ENCODE measurements at regions not wholly inside any gene's neighbourhood (a gene's known extent, or its start where the extent isn't known, plus 50 kb on each side); places are given as distances from the start of the nearest gene placed in this dataset.

DNA sequence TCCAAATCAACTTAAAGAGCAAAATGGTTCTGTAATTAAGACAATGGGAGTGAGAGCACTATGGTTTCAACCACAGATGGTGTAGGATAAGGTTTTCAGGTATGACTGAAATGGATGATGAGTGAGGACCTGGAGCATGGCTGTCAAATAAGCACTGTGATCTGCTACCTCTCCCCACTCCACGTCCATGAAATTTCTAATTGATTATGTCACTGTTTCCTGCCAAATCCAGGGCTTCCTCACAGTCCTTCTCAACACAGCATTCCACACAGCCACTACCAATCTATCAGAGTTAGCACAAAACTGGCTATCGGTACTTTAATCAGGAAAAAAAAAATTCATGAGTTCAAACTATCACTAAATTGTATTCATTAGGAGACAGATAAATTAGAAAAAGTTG lies 420.4 kb upstream of the WWC1 start:
- TF ChIP-seq CTCF (IDR thresholded peaks at IDR 0.05; ENCODE audit: insufficient read depth, low read length, severe bottlenecking): no peak
- no peak for FAIRE-seq
- Histone ChIP-seq H3K36me3 (ENCODE audit: control insufficient read depth, insufficient read depth, low read length) (peaks cover 4% of the 10 kb centered on the region), H3K4me3 (ENCODE audit: low read depth, low read length) (no peak overlapping the region), H3K27me3 (ENCODE audit: control insufficient read depth, insufficient read depth, low read length) (no peaks in the 10 kb centered on the region)
- no peak for DNase-seq (ENCODE audit: low read depth)

- H3K27me3 ChIP-seq (ENCODE audit: control insufficient read depth, insufficient read depth, low read length): no peaks in the 10 kb centered on the region
- no peak for TF ChIP-seq CTCF (IDR thresholded peaks at IDR 0.05; ENCODE audit: insufficient read depth, low read length, severe bottlenecking)
- no peak overlapping the region for H3K4me3 ChIP-seq (ENCODE audit: low read depth, low read length)
- H3K36me3 ChIP-seq (ENCODE audit: control insufficient read depth, insufficient read depth, low read length): peaks cover 5% of the 10 kb centered on the region
- FAIRE-seq (no peak), DNase-seq (ENCODE audit: low read depth) (no peak)
Measured at GRCh38 chr5:167872791-167873190, 418.7 kb upstream of the WWC1 start.

GRCh38 chr5:167877114-167877722 lies 414.2 kb upstream of the WWC1 start:
- H3K27me3 ChIP-seq (ENCODE audit: control insufficient read depth, insufficient read depth, low read length): no peaks in the 10 kb centered on the region
- no peak for TF ChIP-seq CTCF (IDR thresholded peaks at IDR 0.05; ENCODE audit: insufficient read depth, low read length, severe bottlenecking)
- peaks cover 7% of the 10 kb centered on the region for H3K36me3 ChIP-seq (ENCODE audit: control insufficient read depth, insufficient read depth, low read length)
- no peak overlapping the region for H3K4me3 ChIP-seq (ENCODE audit: low read depth, low read length)
- FAIRE-seq (no peak), DNase-seq (ENCODE audit: low read depth) (no peak)

DNA sequence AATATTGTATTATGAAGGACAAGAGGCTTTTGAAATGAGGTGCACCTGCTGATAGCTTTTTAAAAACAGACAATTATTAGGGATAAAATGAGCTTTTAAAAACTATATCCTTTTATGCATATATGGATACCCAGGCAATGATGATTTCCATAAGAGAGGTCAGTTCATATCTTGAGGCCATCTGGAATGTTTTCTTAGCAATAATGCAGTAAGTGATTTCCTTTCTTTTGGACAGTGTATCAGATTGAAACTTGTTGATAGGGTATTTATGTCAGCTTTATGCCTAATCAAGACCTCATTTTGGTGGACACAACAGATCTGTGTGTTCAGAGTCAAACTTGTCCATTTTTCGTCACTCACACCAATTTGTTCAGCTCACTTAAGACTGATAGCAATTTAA lies 413.5 kb upstream of the WWC1 start:
- no peak for TF ChIP-seq CTCF (IDR thresholded peaks at IDR 0.05; ENCODE audit: insufficient read depth, low read length, severe bottlenecking)
- no peak for FAIRE-seq
- DNase-seq (ENCODE audit: low read depth): no peak
- Histone ChIP-seq H3K27me3 (ENCODE audit: control insufficient read depth, insufficient read depth, low read length) (no peaks in the 10 kb centered on the region), H3K36me3 (ENCODE audit: control insufficient read depth, insufficient read depth, low read length) (peaks cover 9% of the 10 kb centered on the region), H3K4me3 (ENCODE audit: low read depth, low read length) (no peak overlapping the region)

DNA sequence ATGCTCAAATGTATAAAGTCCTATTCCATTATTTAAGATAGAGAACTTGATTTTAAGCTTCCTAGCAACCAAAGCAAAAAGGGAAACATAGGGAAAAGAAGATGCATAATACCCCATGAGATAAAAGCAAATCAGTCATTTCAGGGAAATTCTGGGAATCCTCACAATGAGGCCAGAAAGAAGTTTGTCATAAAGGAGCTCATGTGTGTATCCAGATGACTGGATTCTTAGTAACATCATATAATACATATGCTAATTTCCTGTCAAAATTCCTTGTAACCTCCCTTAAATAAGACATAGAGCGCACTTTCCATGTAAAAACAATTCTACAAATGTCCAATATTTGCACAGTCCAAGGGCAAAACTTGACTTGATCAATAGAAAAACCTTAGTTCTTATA lies 411.0 kb upstream of the WWC1 start:
- DNase-seq (ENCODE audit: low read depth) (no peak), FAIRE-seq (no peak)
- Histone ChIP-seq H3K36me3 (ENCODE audit: control insufficient read depth, insufficient read depth, low read length) (peaks cover 7% of the 10 kb centered on the region), H3K27me3 (ENCODE audit: control insufficient read depth, insufficient read depth, low read length) (no peaks in the 10 kb centered on the region), H3K4me3 (ENCODE audit: low read depth, low read length) (no peak overlapping the region)
- no peak for TF ChIP-seq CTCF (IDR thresholded peaks at IDR 0.05; ENCODE audit: insufficient read depth, low read length, severe bottlenecking)

- DNase-seq (ENCODE audit: low read depth) (no peak), FAIRE-seq (no peak)
- no peak overlapping the region for H3K4me3 ChIP-seq (ENCODE audit: low read depth, low read length)
- TF ChIP-seq CTCF (IDR thresholded peaks at IDR 0.05; ENCODE audit: insufficient read depth, low read length, severe bottlenecking): no peak
- H3K27me3 ChIP-seq (ENCODE audit: control insufficient read depth, insufficient read depth, low read length): no peaks in the 10 kb centered on the region
- H3K36me3 ChIP-seq (ENCODE audit: control insufficient read depth, insufficient read depth, low read length): peaks cover 5% of the 10 kb centered on the region
Measured at GRCh38 chr5:167881041-167881440, 410.4 kb upstream of the WWC1 start.

All from bronchial epithelial cell (primary cell).